Smooth muscle cell (in vitro differentiated cells): ENCODE measurements at regions not wholly inside any gene's neighbourhood (a gene's known extent, or its start where the extent isn't known, plus 50 kb on each side); places are given as distances from the start of the nearest gene placed in this dataset.

Source experiments
- DNase-seq: peaks from one replicate; lab custom pipeline; 2025; ENCODE audit not compliant: unreplicated experiment; lab: John Stamatoyannopoulos, UW
- H2AFZ ChIP-seq: fragments of 200-600 bp; sonication (generic); 2 replicates; pipeline ENCODE4 v1.6.0; 2016; ENCODE audit warnings: antibody characterized with exemption, low read depth, mild to moderate bottlenecking
- H3F3A ChIP-seq: fragments of 200-600 bp; sonication (generic); 2 replicates; pipeline ENCODE4 v1.6.0; 2017; ENCODE audit warnings: antibody characterized with exemption, low read depth
- H3K27ac ChIP-seq: fragments of 200-600 bp; sonication (generic); 2 replicates; pipeline ENCODE4 v1.5.1; 2016; ENCODE audit warnings: low read depth, mild to moderate bottlenecking
- H3K27me3 ChIP-seq: fragments of 200-600 bp; sonication (generic); 2 replicates; pipeline ENCODE4 v1.6.1; 2016; ENCODE audit warnings: low read depth, mild to moderate bottlenecking
- H3K36me3 ChIP-seq: fragments of 200-600 bp; sonication (generic); 2 replicates; pipeline ENCODE4 v1.5.1; 2016; ENCODE audit warnings: low read depth
- H3K4me1 ChIP-seq: fragments of 200-600 bp; sonication (generic); 2 replicates; pipeline ENCODE4 v1.5.1; 2016; ENCODE audit warnings: low read depth
- H3K4me2 ChIP-seq: fragments of 200-600 bp; sonication (generic); 2 replicates; pipeline ENCODE4 v1.6.0; 2016; ENCODE audit warnings: mild to moderate bottlenecking
- H3K4me3 ChIP-seq: fragments of 200-600 bp; sonication (generic); 2 replicates; pipeline ENCODE4 v1.5.1; 2016; ENCODE audit warnings: mild to moderate bottlenecking
- H3K79me2 ChIP-seq: fragments of 200-600 bp; sonication (generic); 2 replicates; pipeline ENCODE4 v1.6.0; 2016; ENCODE audit warnings: low read depth, mild to moderate bottlenecking
- H3K9ac ChIP-seq: fragments of 200-600 bp; sonication (generic); 2 replicates; pipeline ENCODE4 v1.6.0; 2016; ENCODE audit warnings: low read depth
- H3K9me3 ChIP-seq: fragments of 200-600 bp; sonication (generic); replicated peaks from 2 replicates; pipeline ENCODE4 v1.5.1; 2016; ENCODE audit warnings: low read depth
- H4K20me1 ChIP-seq: fragments of 200-600 bp; sonication (generic); 2 replicates; pipeline ENCODE4 v1.6.0; 2016; ENCODE audit warnings: low read depth
- CTCF ChIP-seq: fragments of 200-600 bp; sonication (generic); IDR thresholded peaks from 2 replicates; pipeline ENCODE4 v1.5.1; 2017; ENCODE audit warnings: borderline replicate concordance, mild to moderate bottlenecking, antibody characterized with exemption; ENCODE audit not compliant: insufficient read depth, poor library complexity, severe bottlenecking
- WGBS: methylation state at CpG from one replicate; pipeline ENCODE4 v1.1.7; 2016; ENCODE audit warnings: low lambda C conversion rate; 5-methylcytosine and 5-hydroxymethylcytosine counted together

GRCh38 chr6:55642366-55642765 is 63.4 kb upstream of the HMGCLL1 start:
- no peak overlapping the region for H2AFZ ChIP-seq
- no peak for TF ChIP-seq CTCF
- no peaks in the 10 kb centered on the region for H3K4me1 ChIP-seq
- no peaks in the 10 kb centered on the region for H3K79me2 ChIP-seq
- no peak for DNase-seq
- WGBS = 81% methylated on average over 2 of the region's 2 CpGs
- no peaks in the 10 kb centered on the region for H4K20me1 ChIP-seq
- H3K9ac ChIP-seq = no peak overlapping the region
- no peak overlapping the region for H3K27ac ChIP-seq
- H3K4me3 ChIP-seq = no peak overlapping the region
- no peaks in the 10 kb centered on the region for H3K27me3 ChIP-seq
- peaks cover 5% of the 10 kb centered on the region for H3K36me3 ChIP-seq
- no peaks in the 10 kb centered on the region for H3K9me3 ChIP-seq
- H3K4me2 ChIP-seq = no peak overlapping the region
- no peaks in the 10 kb centered on the region for H3F3A ChIP-seq

GRCh38 chr6:55636406-55637102 is 57.6 kb upstream of the HMGCLL1 start:
- Histone ChIP-seq H3K27ac (peak overlapping the region; percentile 6), H3K9me3 (no peaks in the 10 kb centered on the region), H3F3A (no peaks in the 10 kb centered on the region), H3K36me3 (no peaks in the 10 kb centered on the region), H3K9ac (no peak overlapping the region), H3K27me3 (no peaks in the 10 kb centered on the region), H3K4me3 (no peak overlapping the region), H3K4me2 (no peak overlapping the region), H3K4me1 (no peaks in the 10 kb centered on the region), H4K20me1 (no peaks in the 10 kb centered on the region), H2AFZ (no peak overlapping the region), H3K79me2 (no peaks in the 10 kb centered on the region)
- DNase-seq = no peak
- WGBS = 77% methylated on average over 2 of the region's 2 CpGs
- no peak for TF ChIP-seq CTCF

- no peak for TF ChIP-seq CTCF
- H3K4me2 ChIP-seq = no peak overlapping the region
- DNase-seq = no peak
- H3K9me3 ChIP-seq = no peaks in the 10 kb centered on the region
- 87% methylated on average over 3 of the region's 3 CpGs for WGBS
- no peaks in the 10 kb centered on the region for H3K36me3 ChIP-seq
- no peak overlapping the region for H3K4me3 ChIP-seq
- H4K20me1 ChIP-seq = no peaks in the 10 kb centered on the region
- H3K9ac ChIP-seq = no peak overlapping the region
- no peaks in the 10 kb centered on the region for H3K27me3 ChIP-seq
- H3K4me1 ChIP-seq = no peaks in the 10 kb centered on the region
- H3F3A ChIP-seq = no peaks in the 10 kb centered on the region
- H3K79me2 ChIP-seq = no peaks in the 10 kb centered on the region
- H2AFZ ChIP-seq = no peak overlapping the region
- no peak overlapping the region for H3K27ac ChIP-seq
These were observed 54.5 kb upstream of the HMGCLL1 start for GRCh38 chr6:55633471-55633870.

- Histone ChIP-seq H3K27ac (no peak overlapping the region), H3K4me1 (no peaks in the 10 kb centered on the region), H3K79me2 (no peaks in the 10 kb centered on the region), H3K4me3 (no peak overlapping the region), H3K27me3 (no peaks in the 10 kb centered on the region), H3K36me3 (no peaks in the 10 kb centered on the region), H3F3A (no peaks in the 10 kb centered on the region), H3K4me2 (no peak overlapping the region), H3K9me3 (no peaks in the 10 kb centered on the region), H4K20me1 (no peaks in the 10 kb centered on the region), H3K9ac (no peak overlapping the region), H2AFZ (no peak overlapping the region)
- no peak for DNase-seq
- no peak for TF ChIP-seq CTCF
- WGBS = 74% methylated on average over 1 of the region's 1 CpG
These were observed 54.0 kb upstream of the HMGCLL1 start for GRCh38 chr6:55632953-55633352.
